Upper lobe of left lung (tissue), 6 donors: ENCODE measurements at regions not wholly inside any gene's neighbourhood (a gene's known extent, or its start where the extent isn't known, plus 50 kb on each side); places are given as distances from the start of the nearest gene placed in this dataset.
A peak's percentile ranks its signal among the peaks of the same experiment; 100 is the strongest.
"Not testable (repeated sequence)": the region's sequence is repeated elsewhere in the genome, so short reads cannot be mapped to it uniquely, and the experiment has no call there.

Source experiments
- ATAC-seq, 2 donors: fragments of 200-7000 bp; cut with Tn5 transposase; one replicate each; pipeline ENCODE4 v1.9.1; 2022; ENCODE audit warnings: mild to moderate bottlenecking in 2 of 2, moderate library complexity in 2 of 2; ENCODE audit not compliant: low FRiP score in 2 of 2
- DNase-seq, 2 donors: peaks; one replicate each; pipeline ENCODE4 v3.0.0-alpha.2; 2019 to 2020
- H3K27ac ChIP-seq, 4 donors: fragments of 200-600 bp; sonication (generic); one replicate each; pipeline ENCODE4 v1.5.1; 2016 to 2019
- H3K27me3 ChIP-seq, 4 donors: fragments of 200-600 bp; sonication (generic); one replicate each; pipeline ENCODE4 v1.5.1; 2017 to 2019
- H3K36me3 ChIP-seq, 4 donors: fragments of 200-600 bp; sonication (generic); one replicate each; pipeline ENCODE4 v1.5.1; 2016 to 2019
- H3K4me1 ChIP-seq, 4 donors: fragments of 200-600 bp; sonication (generic); one replicate each; pipeline ENCODE4 v1.5.1; 2018 to 2019
- H3K4me3 ChIP-seq, 4 donors: fragments of 200-600 bp; sonication (generic); one replicate each; pipeline ENCODE4 v1.5.1; 2017 to 2019; ENCODE audit warnings: mild to moderate bottlenecking in 2 of 4, moderate library complexity in 1 of 4
- H3K9me3 ChIP-seq, 4 donors: fragments of 200-600 bp; sonication (generic); one replicate each; pipeline ENCODE4 v1.5.1; 2018 to 2019
- WGBS, 2 donors: methylation state at CpG; one replicate each; pipeline ENCODE4 v1.1.5; 2017 to 2018; 5-methylcytosine and 5-hydroxymethylcytosine counted together
- donor health status: DM: no; HTN: no; CAD: no; lungs with moderate emphysema.
- donor health status: DM: no; HTN: yes; CAD: no; lungs with severe emphysema.

DNA sequence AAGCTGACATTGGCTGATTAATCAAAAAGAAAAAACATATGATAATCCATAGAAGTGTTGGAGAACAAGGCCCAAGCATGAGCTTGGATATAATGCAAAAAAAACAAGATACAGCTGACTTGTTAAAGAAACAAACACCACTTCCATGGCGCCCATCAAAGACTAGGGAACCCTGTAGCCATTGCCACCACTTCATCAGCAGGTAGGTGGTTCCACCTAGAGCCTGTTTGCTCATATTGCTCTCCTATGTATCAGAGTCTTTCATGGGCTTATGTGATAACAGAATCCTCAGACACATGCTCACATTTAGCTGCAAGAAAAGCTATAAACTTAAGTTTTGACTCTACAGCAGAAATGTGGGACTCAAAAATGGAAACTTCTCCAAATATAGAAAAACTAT, 2179.9 kb downstream of the EPHA3 start:
- H3K4me1 ChIP-seq, H3K36me3 ChIP-seq, H3K27me3 ChIP-seq, ATAC-seq, DNase-seq, H3K9me3 ChIP-seq, H3K4me3 ChIP-seq, H3K27ac ChIP-seq: not testable (repeated sequence)
- WGBS, 2 donors: 50 to 78% methylated on average over 1 of the region's 1 CpG

DNA sequence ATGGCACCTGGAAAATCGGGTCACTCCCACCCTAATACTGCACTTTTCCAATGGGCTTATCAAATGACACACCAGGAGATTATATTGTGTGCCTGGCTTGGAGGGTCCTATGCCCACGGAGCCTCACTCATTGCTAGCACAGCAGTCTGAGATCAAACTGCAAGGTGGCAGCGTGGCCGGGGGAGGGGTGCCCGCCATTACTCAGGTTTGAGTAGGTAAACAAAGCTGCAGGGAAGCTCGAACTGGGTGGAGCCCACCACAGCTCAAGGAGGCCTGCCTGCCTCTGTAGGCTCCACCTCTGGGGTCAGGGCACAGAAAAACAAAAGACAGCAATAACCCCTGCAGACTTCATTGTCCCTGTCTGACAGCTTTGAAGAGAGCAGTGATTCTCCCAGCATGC, 2184.0 kb downstream of the EPHA3 start:
- H3K36me3 ChIP-seq, ATAC-seq, H3K9me3 ChIP-seq, H3K4me1 ChIP-seq, H3K4me3 ChIP-seq, H3K27me3 ChIP-seq, H3K27ac ChIP-seq: not testable (repeated sequence)
- WGBS, 2 donors: 78 to 86% methylated on average over 6 of the region's 6 CpGs
- peak in 1 of 2 donors; percentile 38 for DNase-seq
